Ectodermal cell (in vitro differentiated cells): ENCODE measurements at regions not wholly inside any gene's neighbourhood (a gene's known extent, or its start where the extent isn't known, plus 50 kb on each side); places are given as distances from the start of the nearest gene placed in this dataset.

Experiments
- H3K27ac ChIP-seq: 2 replicates; pipeline ENCODE4 v1.7.0; 2013; ENCODE audit warnings: mild to moderate bottlenecking, low read depth, low read length; ENCODE audit not compliant: insufficient read depth, poor library complexity, severe bottlenecking
- H3K27me3 ChIP-seq: 2 replicates; pipeline ENCODE4 v1.7.0; 2013; ENCODE audit warnings: mild to moderate bottlenecking, low read length; ENCODE audit not compliant: insufficient read depth, control insufficient read depth, poor library complexity, severe bottlenecking
- H3K36me3 ChIP-seq: one replicate; pipeline ENCODE4 v1.7.0; 2013; ENCODE audit warnings: low read length; ENCODE audit not compliant: control insufficient read depth, insufficient read depth
- H3K4me1 ChIP-seq: one replicate; pipeline ENCODE4 v1.7.0; 2013; ENCODE audit warnings: low read length; ENCODE audit not compliant: control insufficient read depth, insufficient read depth
- H3K4me3 ChIP-seq: 2 replicates; pipeline ENCODE4 v1.7.0; 2013; ENCODE audit warnings: low read depth, low read length, control low read depth; ENCODE audit not compliant: insufficient read depth
- H3K9me3 ChIP-seq: 2 replicates; pipeline ENCODE4 v1.7.0; 2013; ENCODE audit warnings: mild to moderate bottlenecking, low read length, moderate library complexity; ENCODE audit not compliant: control insufficient read depth
- WGBS, 2 experiments: methylation state at CpG; one replicate each; pipeline ENCODE4 v1.1.7; 2013; ENCODE audit warnings: missing lambda C conversion rate in 2 of 2; 5-methylcytosine and 5-hydroxymethylcytosine counted together

GRCh38 chr10:52992567-52992966, 220.0 kb upstream of the MBL2 start:
- WGBS, 2 experiments = 83 to 90% methylated on average over 1 of the region's 1 CpG
- H3K9me3 ChIP-seq = no peaks in the 10 kb centered on the region
- no peaks in the 10 kb centered on the region for H3K36me3 ChIP-seq
- H3K27ac ChIP-seq = no peak overlapping the region
- no peaks in the 10 kb centered on the region for H3K27me3 ChIP-seq
- H3K4me1 ChIP-seq = no peaks in the 10 kb centered on the region
- H3K4me3 ChIP-seq = no peak overlapping the region

- Histone ChIP-seq H3K4me3 (no peak overlapping the region), H3K27ac (no peak overlapping the region), H3K4me1 (no peaks in the 10 kb centered on the region), H3K9me3 (no peaks in the 10 kb centered on the region), H3K36me3 (no peaks in the 10 kb centered on the region), H3K27me3 (no peaks in the 10 kb centered on the region)
- WGBS, 2 experiments = 97% methylated on average over 2 of the region's 2 CpGs; no CpG with 5 or more reads in 1 of the 2 experiments
These were observed 216.3 kb upstream of the MBL2 start for GRCh38 chr10:52988923-52989322.

DNA sequence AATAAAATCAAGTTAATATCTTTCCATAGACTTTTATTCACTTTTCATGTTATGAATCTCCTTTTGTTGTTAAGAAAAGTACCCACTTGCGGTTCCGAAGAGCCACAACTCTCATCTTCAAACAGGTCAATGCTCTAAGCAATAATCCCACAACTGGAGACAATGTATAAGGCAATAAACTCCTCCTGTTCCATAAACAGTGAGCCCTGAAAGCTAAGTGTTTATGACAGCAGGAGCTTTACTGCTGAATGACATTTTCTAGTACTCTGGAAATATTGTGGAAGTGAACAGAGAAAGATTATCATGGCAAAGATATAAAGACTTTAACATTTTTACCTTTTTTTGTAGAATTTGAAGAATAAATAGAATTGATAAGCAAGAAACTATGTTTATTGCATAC, 213.5 kb upstream of the MBL2 start:
- H3K27me3 ChIP-seq = no peaks in the 10 kb centered on the region

GRCh38 chr10:52984169-52984568, 211.6 kb upstream of the MBL2 start:
- H3K9me3 ChIP-seq = no peaks in the 10 kb centered on the region
- no peak overlapping the region for H3K4me3 ChIP-seq
- H3K4me1 ChIP-seq = no peaks in the 10 kb centered on the region
- no peak overlapping the region for H3K27ac ChIP-seq
- no peaks in the 10 kb centered on the region for H3K36me3 ChIP-seq
- no peaks in the 10 kb centered on the region for H3K27me3 ChIP-seq

More for the DNA sequence above, 213.5 kb upstream of the MBL2 start:
- H3K36me3 ChIP-seq = no peaks in the 10 kb centered on the region
- no peaks in the 10 kb centered on the region for H3K4me1 ChIP-seq
- H3K9me3 ChIP-seq = no peaks in the 10 kb centered on the region
- 97 to 100% methylated on average over 2 of the region's 2 CpGs for WGBS, 2 experiments
- no peak overlapping the region for H3K4me3 ChIP-seq
- no peak overlapping the region for H3K27ac ChIP-seq

- H3K4me1 ChIP-seq = no peaks in the 10 kb centered on the region
- H3K27ac ChIP-seq = no peak overlapping the region
- no peaks in the 10 kb centered on the region for H3K36me3 ChIP-seq
- 92 to 98% methylated on average over 3 of the region's 3 CpGs for WGBS, 2 experiments
- H3K9me3 ChIP-seq = no peaks in the 10 kb centered on the region
- H3K4me3 ChIP-seq = no peak overlapping the region
- H3K27me3 ChIP-seq = no peaks in the 10 kb centered on the region
These were observed 206.9 kb upstream of the MBL2 start for GRCh38 chr10:52979295-52979990.

GRCh38 chr10:52977581-52977980, 205.0 kb upstream of the MBL2 start:
- Histone ChIP-seq H3K9me3 (no peaks in the 10 kb centered on the region), H3K27me3 (no peaks in the 10 kb centered on the region), H3K36me3 (no peaks in the 10 kb centered on the region), H3K4me1 (no peaks in the 10 kb centered on the region), H3K4me3 (no peak overlapping the region), H3K27ac (no peak overlapping the region)
- WGBS, 2 experiments = 91 to 92% methylated on average over 2 of the region's 2 CpGs

- H3K9me3 ChIP-seq = no peaks in the 10 kb centered on the region
- H3K4me1 ChIP-seq = peaks cover 2% of the 10 kb centered on the region
- H3K27me3 ChIP-seq = no peaks in the 10 kb centered on the region
- H3K36me3 ChIP-seq = no peaks in the 10 kb centered on the region
- no peak overlapping the region for H3K4me3 ChIP-seq
- no peak overlapping the region for H3K27ac ChIP-seq
- 53 to 54% methylated on average over 4 of the region's 4 CpGs for WGBS, 2 experiments
These were observed 195.5 kb upstream of the MBL2 start for GRCh38 chr10:52967806-52968795.

GRCh38 chr10:52966904-52967303, 194.3 kb upstream of the MBL2 start:
- Histone ChIP-seq H3K36me3 (no peaks in the 10 kb centered on the region), H3K27me3 (no peaks in the 10 kb centered on the region)
- 90 to 95% methylated on average over 1 of the region's 1 CpG for WGBS, 2 experiments

GRCh38 chr10:52965938-52966401, 193.4 kb upstream of the MBL2 start:
- no peaks in the 10 kb centered on the region for H3K9me3 ChIP-seq
- no peaks in the 10 kb centered on the region for H3K27me3 ChIP-seq
- H3K4me3 ChIP-seq = no peak overlapping the region
- H3K27ac ChIP-seq = no peak overlapping the region
- H3K4me1 ChIP-seq = peaks cover 2% of the 10 kb centered on the region
- WGBS, 2 experiments = 57 to 61% methylated on average over 6 of the region's 6 CpGs
- no peaks in the 10 kb centered on the region for H3K36me3 ChIP-seq

More at GRCh38 chr10:52966904-52967303, 194.3 kb upstream of the MBL2 start:
- Histone ChIP-seq H3K27ac (no peak overlapping the region), H3K4me1 (peaks cover 2% of the 10 kb centered on the region), H3K9me3 (no peaks in the 10 kb centered on the region), H3K4me3 (no peak overlapping the region)

- Histone ChIP-seq H3K4me3 (no peak overlapping the region), H3K27me3 (no peaks in the 10 kb centered on the region), H3K27ac (no peak overlapping the region), H3K4me1 (peaks cover 2% of the 10 kb centered on the region), H3K9me3 (no peaks in the 10 kb centered on the region), H3K36me3 (no peaks in the 10 kb centered on the region)
- WGBS, 2 experiments = 89 to 94% methylated on average over 3 of the region's 3 CpGs
These were observed 192.9 kb upstream of the MBL2 start for GRCh38 chr10:52965509-52965908.
